ENCODE measurements at regions not wholly inside any gene's neighbourhood (a gene's known extent, or its start where the extent isn't known, plus 50 kb on each side); places are given as distances from the start of the nearest gene placed in this dataset.
A peak's percentile ranks its signal among the peaks of the same experiment; 100 is the strongest.

- intact Hi-C loops (cut with DNase I) = no loop called here
- TF ChIP-seq CTCF (IDR thresholded peaks at IDR 0.05) (no peak), POLR2A (IDR thresholded peaks at IDR 0.05) (no peak)
Measured at GRCh38 chr5:124880903-124881697, 134.7 kb upstream of the ZNF608 start.

GRCh38 chr5:124883681-124884080 lies 137.2 kb upstream of the ZNF608 start:
- no peaks in the 10 kb centered on the region for H3K27me3 ChIP-seq
- no peak for DNase-seq
- peaks cover under 1 to 7% of the 10 kb centered on the region in 2 donors for H3K4me1 ChIP-seq (replicated peaks in 1 of 2)
- H3K27ac ChIP-seq = no peak overlapping the region
- no peak overlapping the region for H3K4me3 ChIP-seq
- no peaks in the 10 kb centered on the region for H3K9me3 ChIP-seq (replicated peaks in 1 of 3)
- TF ChIP-seq CTCF (IDR thresholded peaks at IDR 0.05) = no peak
- no peak for TF ChIP-seq POLR2A (IDR thresholded peaks at IDR 0.05)
- 87 to 98% (median 92%) methylated on average over 3 of the region's 3 CpGs for WGBS, 4 donors
- no peaks in the 10 kb centered on the region for H3K36me3 ChIP-seq (replicated peaks in 1 of 2)
- intact Hi-C loops (cut with DNase I) = no loop called here

More at GRCh38 chr5:124880903-124881697, 134.7 kb upstream of the ZNF608 start:
- Histone ChIP-seq H3K27me3 (no peaks in the 10 kb centered on the region), H3K4me3 (no peak overlapping the region), H3K36me3 (replicated peaks in 1 of 2) (no peaks in the 10 kb centered on the region), H3K9me3 (replicated peaks in 1 of 3) (no peaks in the 10 kb centered on the region), H3K4me1 (replicated peaks in 1 of 2) (no peaks in the 10 kb centered on the region), H3K27ac (no peak overlapping the region)
- 77 to 90% (median 84%) methylated on average over 10 of the region's 10 CpGs for WGBS, 4 donors
- DNase-seq = peak in 2 of 7 donors; percentile 15 to 36

GRCh38 chr5:124884114-124884513 lies 137.7 kb upstream of the ZNF608 start:
- Histone ChIP-seq H3K4me1 (replicated peaks in 1 of 2) (peaks cover 5 to 11% of the 10 kb centered on the region in 2 donors), H3K36me3 (replicated peaks in 1 of 2) (no peaks in the 10 kb centered on the region), H3K4me3 (no peak overlapping the region), H3K27ac (no peak overlapping the region), H3K9me3 (replicated peaks in 1 of 3) (no peaks in the 10 kb centered on the region), H3K27me3 (no peaks in the 10 kb centered on the region)
- 88 to 94% (median 90%) methylated on average over 6 of the region's 6 CpGs for WGBS, 4 donors
- intact Hi-C loops (cut with DNase I) = no loop called here
- TF ChIP-seq CTCF (IDR thresholded peaks at IDR 0.05) (no peak), POLR2A (IDR thresholded peaks at IDR 0.05) (no peak)
- DNase-seq = no peak

- intact Hi-C loops (cut with DNase I) = no loop called here
- 89 to 96% (median 93%) methylated on average over 2 of the region's 2 CpGs for WGBS, 4 donors
- no peak for DNase-seq
Measured at GRCh38 chr5:124885490-124885889, 139.1 kb upstream of the ZNF608 start.

More at GRCh38 chr5:124885490-124885889, 139.1 kb upstream of the ZNF608 start:
- H3K27ac ChIP-seq = no peak overlapping the region
- H3K4me1 ChIP-seq (replicated peaks in 1 of 2) = peaks cover 7 to 22% of the 10 kb centered on the region in 2 donors
- H3K36me3 ChIP-seq (replicated peaks in 1 of 2) = no peaks in the 10 kb centered on the region
- H3K27me3 ChIP-seq = no peaks in the 10 kb centered on the region
- TF ChIP-seq POLR2A (IDR thresholded peaks at IDR 0.05) = no peak
- no peak for TF ChIP-seq CTCF (IDR thresholded peaks at IDR 0.05)
- no peak overlapping the region for H3K4me3 ChIP-seq
- H3K9me3 ChIP-seq (replicated peaks in 1 of 3) = no peaks in the 10 kb centered on the region
